ENCODE measurements at regions not wholly inside any gene's neighbourhood (a gene's known extent, or its start where the extent isn't known, plus 50 kb on each side); places are given as distances from the start of the nearest gene placed in this dataset.

DNA sequence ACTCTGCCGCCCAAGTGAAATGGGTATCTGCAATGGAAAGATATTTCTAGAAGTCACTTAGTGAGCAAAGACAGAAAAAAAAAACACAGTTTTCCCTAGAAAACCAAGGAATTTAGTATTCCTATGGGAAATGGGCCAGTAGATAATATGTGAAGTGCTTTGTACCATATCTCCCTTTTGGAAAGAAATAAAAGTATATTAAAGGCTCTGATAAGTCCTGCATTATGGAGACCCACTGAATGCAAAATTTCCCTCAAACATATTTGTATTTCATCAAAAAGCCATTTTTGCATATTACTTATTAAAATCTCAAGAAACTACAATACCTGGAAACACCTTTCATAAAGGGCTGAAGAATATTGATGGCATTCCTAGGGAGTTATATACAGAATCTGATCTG lies 51.6 kb upstream of the DYNLRB2 start:
- DNase-seq = no peak

- no peak for DNase-seq
Measured at GRCh38 chr16:80488167-80488566, 52.6 kb upstream of the DYNLRB2 start.

DNA sequence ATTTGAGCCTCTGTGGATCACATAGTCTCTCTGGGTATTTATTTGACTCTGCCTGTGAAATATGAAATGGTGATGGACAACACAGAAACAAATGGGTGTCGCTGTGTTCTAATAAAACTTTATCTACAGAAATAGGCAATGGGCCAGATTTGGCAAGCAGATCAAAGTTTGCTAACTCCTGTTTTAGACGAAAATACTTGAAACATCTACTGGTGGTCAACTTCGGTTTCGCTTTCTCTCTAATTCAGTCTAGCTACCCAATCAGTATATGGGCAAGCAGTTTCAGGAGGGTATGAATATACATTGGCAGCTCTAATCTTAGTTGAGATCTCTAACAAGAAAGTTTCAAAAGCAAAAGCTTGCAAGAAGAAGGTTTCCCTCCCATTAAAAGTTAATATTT lies 60.1 kb upstream of the DYNLRB2 start:
- DNase-seq = no peak

DNA sequence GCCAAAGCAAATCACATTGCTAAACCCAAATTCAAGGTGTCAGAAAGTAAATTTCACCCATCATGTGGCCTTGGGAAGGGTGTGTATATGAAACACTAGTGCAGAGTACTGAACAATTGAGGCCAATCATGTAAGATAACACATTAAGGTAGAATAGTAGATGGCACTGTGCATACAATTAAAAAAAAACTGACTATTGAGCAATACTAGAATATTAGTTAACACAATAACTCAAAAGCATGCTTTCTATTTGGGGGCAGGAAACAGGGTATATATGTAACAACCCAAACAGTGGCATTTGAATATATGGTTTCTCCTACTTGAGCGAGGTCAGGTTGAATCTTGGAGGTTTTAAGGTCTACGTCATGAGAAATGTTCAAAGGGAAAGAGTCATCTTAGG lies 63.0 kb upstream of the DYNLRB2 start:
- no peak for DNase-seq

DNA sequence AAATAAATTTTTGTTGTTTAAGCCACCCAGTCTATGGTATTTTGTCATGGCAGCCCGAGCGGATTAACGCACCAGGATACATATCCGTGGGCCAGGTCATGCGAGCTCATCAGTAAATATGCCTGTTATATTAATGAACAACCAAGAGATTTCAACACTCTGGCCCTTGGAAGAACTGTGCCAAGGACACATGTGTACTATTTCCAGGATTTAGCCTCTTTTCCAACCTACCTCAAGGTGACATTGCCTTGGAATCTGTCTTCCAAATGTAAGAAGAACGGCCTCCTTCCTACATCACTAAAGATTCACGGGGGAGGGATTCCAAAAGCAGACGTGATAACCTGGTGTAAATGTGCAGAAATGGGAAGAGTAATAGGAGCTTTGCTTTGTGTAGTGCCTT lies 72.8 kb upstream of the DYNLRB2 start:
- no peak for DNase-seq

DNA sequence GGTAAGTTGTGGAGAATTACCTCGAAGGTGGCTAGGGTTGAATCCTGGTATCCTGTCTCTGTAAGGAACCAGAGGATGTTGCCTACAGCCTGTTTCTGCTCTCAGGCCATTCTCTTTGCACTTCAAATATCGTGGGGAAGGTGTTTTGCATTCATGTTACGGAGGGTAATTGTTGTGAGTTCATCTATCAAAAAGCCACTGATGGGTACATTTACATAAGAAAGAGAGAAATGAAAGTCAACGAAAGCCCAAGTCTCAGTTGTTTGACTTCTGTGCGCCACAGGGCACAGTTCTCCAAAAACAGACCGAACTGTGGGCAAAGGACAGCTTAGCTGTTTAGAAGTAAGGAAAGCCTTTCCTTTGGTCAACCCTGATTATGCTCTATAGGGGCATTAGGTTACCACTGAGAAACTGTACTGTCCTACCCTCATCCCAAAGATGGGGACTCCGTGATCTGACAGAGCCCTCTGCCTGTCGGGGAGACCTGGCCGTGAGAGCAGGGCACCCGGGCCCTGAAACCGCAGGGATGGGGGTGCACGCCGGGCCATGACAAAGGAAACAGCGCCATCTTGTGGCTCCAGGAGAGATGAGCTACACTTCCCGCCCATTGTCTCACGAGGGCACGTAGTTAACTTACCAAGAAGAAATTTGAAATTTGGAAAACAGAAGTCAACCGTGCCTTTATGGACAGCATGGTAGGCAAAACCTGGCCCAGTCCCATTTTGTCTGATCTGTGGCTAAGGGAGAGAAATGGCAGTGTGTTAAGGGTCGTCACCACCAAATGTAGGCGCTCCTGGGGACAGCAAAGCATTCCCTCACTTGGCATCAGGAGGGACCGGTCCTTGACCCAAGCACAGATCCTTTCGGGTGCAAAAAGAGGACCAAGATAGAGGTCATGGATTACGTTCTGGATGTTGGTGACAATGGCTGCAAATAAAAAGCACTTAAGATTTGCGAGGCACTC lies 74.5 kb upstream of the DYNLRB2 start:
- peak in 1 of 2 experiments; percentile 16 for DNase-seq

- no peak for DNase-seq
Measured at GRCh38 chr16:80463751-80464495, 76.9 kb upstream of the DYNLRB2 start.

GRCh38 chr16:80463326-80463725 lies 77.5 kb upstream of the DYNLRB2 start:
- no peak for DNase-seq

DNA sequence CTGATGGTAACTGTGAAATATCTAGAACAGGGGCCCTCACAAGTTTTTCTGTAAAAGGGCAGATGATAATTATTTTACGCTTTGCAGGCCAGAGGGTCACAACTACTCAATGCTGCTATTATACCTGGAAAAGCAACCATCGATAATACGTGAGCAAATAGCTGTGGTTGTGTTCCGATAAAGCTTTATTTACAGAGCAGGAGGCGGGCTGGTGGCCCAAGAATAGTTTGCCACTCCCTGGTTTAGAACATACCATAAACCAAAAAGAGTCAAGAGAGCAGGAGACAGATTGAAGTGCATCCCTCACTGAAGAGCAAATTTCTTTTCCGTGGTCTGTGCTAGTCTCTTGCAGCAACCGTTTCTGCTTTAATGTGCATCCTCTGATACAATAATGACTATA lies 77.9 kb upstream of the DYNLRB2 start:
- no peak for DNase-seq

- DNase-seq = no peak
Measured at GRCh38 chr16:80460988-80461387, 79.8 kb upstream of the DYNLRB2 start.

GRCh38 chr16:80459966-80460365 lies 80.8 kb upstream of the DYNLRB2 start:
- no peak for DNase-seq

- DNase-seq = no peak
Measured at GRCh38 chr16:80459331-80459777, 81.4 kb upstream of the DYNLRB2 start.

- no peak for DNase-seq
Measured at GRCh38 chr16:80457871-80458270, 82.9 kb upstream of the DYNLRB2 start.

GRCh38 chr16:80454802-80455201 lies 86.0 kb upstream of the DYNLRB2 start:
- no peak for DNase-seq

DNA sequence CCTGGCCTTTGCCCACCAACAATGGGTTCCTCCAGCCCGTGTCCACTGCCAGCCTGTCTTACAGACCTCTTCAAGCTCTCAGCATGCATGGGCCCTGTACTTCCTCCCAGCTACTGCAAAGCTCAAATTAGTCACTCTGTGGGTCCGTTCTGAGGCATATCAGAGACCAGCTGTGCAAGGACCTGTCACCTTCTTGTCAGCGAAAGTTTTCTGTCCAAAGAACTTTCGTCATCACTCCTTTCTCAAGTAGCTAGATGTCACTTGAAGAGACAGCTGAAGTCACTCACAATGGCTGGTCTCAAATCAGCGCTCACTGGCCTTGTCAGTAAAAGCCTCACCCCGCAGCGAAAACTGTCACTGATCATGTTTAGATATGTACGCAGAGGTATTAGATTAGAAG lies 91.4 kb upstream of the DYNLRB2 start:
- no peak for DNase-seq

DNA sequence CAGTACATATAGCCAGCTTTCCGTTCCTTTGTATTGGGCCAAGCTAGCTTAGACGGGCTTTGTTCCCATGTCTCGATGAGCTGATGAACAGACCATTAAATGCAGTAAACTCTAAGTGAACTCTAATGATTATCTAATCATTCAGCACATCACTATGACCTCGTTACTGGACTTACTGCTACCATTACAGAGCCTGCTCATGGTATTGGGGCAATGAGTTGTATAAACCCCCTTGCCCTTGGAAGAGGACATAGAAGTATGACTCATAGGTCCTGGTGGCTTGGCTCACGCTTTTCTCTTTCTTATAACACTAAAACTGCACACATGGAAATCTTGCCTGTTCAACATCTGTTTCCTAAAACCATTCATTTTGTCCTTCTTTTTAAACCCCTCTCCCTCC lies 93.6 kb upstream of the DYNLRB2 start:
- DNase-seq = no peak

DNA sequence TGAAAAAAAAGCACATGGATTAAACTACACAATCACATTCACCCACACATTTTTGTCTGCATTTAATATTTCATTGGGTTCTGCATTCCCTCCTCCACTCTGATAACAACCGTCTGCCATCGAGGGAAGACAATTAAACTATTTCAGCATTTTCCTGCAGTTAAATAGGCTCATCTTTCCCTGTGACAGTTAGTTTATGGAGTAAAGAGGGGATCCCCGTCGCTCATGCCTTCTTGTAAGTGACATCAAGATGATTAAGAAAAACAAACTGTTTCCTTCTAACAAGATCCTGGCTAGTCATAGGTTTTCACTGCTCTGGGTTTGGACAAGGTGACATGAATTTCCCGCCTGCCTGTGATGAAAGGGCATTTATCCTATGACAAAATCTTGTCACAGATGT lies 98.0 kb upstream of the DYNLRB2 start:
- no peak for DNase-seq

DNA sequence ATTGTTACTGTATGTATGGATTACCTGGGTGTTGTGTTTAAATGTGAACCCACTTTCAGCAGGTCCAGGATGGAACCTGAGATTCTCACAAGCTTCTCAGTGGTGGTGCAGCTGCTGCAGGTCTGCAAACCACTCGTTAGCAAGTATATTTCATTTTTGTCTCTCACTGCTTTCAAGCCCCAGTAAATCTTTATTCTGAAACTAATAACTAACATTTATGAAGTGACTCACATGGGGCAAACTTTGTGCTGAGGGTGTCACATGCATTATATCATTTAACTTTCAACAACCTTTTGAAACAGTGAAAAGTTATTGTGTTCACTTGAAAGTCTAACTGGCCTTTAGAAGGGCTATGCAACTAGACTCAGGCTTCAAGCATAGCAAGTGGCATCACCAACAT lies 98.9 kb upstream of the DYNLRB2 start:
- no peak for DNase-seq

- no peak for DNase-seq
Measured at GRCh38 chr16:80440667-80441066, 100.1 kb upstream of the DYNLRB2 start.

- no peak for DNase-seq
Measured at GRCh38 chr16:80437707-80438106, 103.1 kb upstream of the DYNLRB2 start.

- no peak for DNase-seq
Measured at GRCh38 chr16:80436510-80436909, 104.3 kb upstream of the DYNLRB2 start.

- DNase-seq = no peak
Measured at GRCh38 chr16:80433623-80434022, 107.2 kb upstream of the DYNLRB2 start.

DNA sequence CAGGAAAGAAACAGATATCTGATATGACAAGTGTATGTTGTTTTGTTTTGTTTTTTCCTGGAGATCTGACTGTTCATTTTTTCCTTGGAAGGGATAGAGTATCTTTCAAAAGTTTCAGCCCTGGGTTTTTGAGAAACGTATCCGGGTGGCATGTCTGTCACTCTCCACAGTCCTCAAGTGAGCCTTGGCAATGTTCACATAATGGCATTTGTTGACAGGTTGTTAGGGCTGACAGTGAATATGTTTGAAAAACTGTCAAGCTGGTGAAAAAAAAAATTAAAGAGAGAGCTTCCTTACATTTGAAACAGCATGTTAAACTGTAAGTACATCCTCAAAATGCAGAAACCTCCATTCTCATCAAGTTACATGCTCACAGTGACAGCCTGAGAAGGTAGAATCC lies 113.0 kb upstream of the DYNLRB2 start:
- DNase-seq = no peak

Data from NCI-H446 (cell line).